ENCODE measurements at regions not wholly inside any gene's neighbourhood (a gene's known extent, or its start where the extent isn't known, plus 50 kb on each side); places are given as distances from the start of the nearest gene placed in this dataset.
"Not testable (repeated sequence)": the region's sequence is repeated elsewhere in the genome, so short reads cannot be mapped to it uniquely, and the experiment has no call there.

DNA sequence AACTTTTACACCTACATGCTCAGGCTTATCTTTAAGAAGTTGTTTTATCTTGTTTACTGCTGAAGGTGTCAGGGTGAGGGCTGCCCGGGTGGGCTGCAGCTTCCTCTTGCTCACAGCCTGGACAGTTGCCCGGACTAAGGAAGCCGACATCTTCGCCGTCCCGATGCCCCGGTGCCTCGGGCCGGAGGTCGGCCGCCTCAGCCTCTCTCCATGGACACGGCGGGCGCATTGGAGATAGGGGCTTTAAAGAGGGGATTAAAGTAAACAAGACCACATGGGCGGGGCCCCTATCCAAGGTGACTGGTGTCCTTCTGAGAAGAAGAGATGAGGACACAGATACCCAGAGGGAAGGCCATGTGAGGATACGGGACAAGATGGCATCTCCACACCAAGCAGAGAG lies 200.4 kb upstream of the HS6ST1 start:
- not testable (repeated sequence) for TF ChIP-seq CTCF, POLR2A (IDR thresholded peaks at IDR 0.05)

All from prostate gland (tissue), 2 donors.